Spleen (tissue), 7 donors: ENCODE measurements at regions not wholly inside any gene's neighbourhood (a gene's known extent, or its start where the extent isn't known, plus 50 kb on each side); places are given as distances from the start of the nearest gene placed in this dataset.

Experiments used
- CTCF ChIP-seq, 11 experiments: fragments of 200-600 bp in 7 of 11; fragments of 450-650 bp in 4 of 11; sonication (generic) in 4 of 11; IDR thresholded peaks in 8 of 11; conservative IDR thresholded peaks in 3 of 11; 1 replicate in 7 of 11; 2 replicates in 4 of 11; pipeline versions ENCODE4 v1.4.0 to v1.8.0; 2016 to 2021; ENCODE audit warnings: antibody characterized with exemption in 11 of 11, inconsistent platforms in 4 of 11, mild to moderate bottlenecking in 1 of 11
- POLR2A ChIP-seq, 3 donors: fragments of 450-650 bp; IDR thresholded peaks; one replicate each; pipeline ENCODE4 v1.5.1; 2017; ENCODE audit warnings: antibody characterized with exemption in 3 of 3, mild to moderate bottlenecking in 1 of 3
- donor health status: DM: no; HTN: no; CAD: no; lungs with moderate emphysema.
- donor health status: DM: no; HTN: no; CAD: no.
- donor health status: DM: no; HTN: no; CAD: no.

DNA sequence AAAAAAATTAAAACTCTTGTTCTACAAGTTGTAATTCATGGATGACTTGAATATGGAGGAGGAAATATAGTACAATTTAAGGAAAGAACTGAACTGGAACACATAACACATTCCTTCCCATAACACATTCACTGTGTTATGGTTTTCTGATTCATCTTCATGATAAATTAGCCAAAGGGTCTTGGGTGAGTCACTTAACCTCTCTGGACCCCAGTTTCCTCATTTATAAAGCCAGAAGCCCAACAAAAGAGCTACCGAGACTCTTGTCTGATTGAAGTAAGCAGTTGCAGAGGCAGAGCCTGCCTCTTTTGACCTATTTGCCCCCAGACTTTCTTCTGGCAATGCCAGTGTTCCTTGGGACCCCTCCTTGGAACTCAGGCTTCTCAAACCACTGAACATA is 161.9 kb upstream of the KCTD3 start:
- TF ChIP-seq CTCF (IDR thresholded peaks at IDR 0.05 in 8 of 11, conservative IDR thresholded peaks at IDR 0.05 in 3 of 11) (no peak), POLR2A (IDR thresholded peaks at IDR 0.05) (no peak)
